ENCODE measurements at regions not wholly inside any gene's neighbourhood (a gene's known extent, or its start where the extent isn't known, plus 50 kb on each side); places are given as distances from the start of the nearest gene placed in this dataset.

DNA sequence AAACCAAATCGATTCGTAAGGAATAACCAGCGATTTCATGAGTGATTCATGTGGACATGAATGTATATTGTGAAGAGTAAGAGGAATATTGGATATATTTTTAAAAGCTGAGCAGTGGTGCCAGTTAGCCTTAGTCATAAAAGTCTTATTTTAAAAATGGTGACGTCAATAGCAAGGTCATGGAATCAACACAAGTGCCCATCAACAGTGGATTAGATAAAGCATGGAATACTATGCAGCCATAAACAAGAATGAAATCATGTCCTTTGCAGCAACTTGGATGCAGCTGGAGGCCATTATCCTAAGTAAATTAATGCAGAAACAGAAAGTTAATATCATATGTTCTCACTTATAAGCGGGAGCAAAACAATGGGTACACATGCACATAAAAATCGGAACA lies 89.0 kb upstream of the STOX2 start:
- TF ChIP-seq, protein P1, sequence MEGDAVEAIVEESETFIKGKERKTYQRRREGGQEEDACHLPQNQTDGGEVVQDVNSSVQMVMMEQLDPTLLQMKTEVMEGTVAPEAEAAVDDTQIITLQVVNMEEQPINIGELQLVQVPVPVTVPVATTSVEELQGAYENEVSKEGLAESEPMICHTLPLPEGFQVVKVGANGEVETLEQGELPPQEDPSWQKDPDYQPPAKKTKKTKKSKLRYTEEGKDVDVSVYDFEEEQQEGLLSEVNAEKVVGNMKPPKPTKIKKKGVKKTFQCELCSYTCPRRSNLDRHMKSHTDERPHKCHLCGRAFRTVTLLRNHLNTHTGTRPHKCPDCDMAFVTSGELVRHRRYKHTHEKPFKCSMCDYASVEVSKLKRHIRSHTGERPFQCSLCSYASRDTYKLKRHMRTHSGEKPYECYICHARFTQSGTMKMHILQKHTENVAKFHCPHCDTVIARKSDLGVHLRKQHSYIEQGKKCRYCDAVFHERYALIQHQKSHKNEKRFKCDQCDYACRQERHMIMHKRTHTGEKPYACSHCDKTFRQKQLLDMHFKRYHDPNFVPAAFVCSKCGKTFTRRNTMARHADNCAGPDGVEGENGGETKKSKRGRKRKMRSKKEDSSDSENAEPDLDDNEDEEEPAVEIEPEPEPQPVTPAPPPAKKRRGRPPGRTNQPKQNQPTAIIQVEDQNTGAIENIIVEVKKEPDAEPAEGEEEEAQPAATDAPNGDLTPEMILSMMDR (conservative IDR thresholded peaks at IDR 0.05): no peak
- no peak for TF ChIP-seq EZH2 (IDR thresholded peaks at IDR 0.05; ENCODE audit: low read depth)

Data from PC-9 (cell line).